ENCODE measurements at regions not wholly inside any gene's neighbourhood (a gene's known extent, or its start where the extent isn't known, plus 50 kb on each side); places are given as distances from the start of the nearest gene placed in this dataset.

GRCh38 chr1:61000327-61000726 is 82.0 kb upstream of the NFIA start:
- H3K4me3 ChIP-seq (ENCODE audit: low read depth, low read length, poor library complexity, severe bottlenecking), result no peak overlapping the region
- intact Hi-C loops (cut with micrococcal nuclease; ENCODE audit: unreplicated experiment), result no loop called here
- ChIA-PET POLR2A (interaction anchor here (0.5 kb wide), 1 partner anchor 125 kb away, joined by 5 read pairs; no protein-coding TSS in a partner anchor), CTCF (ENCODE audit: unreplicated experiment) (no interaction called here)
- H3K36me3 ChIP-seq (ENCODE audit: insufficient read depth, low read length), result no peaks in the 10 kb centered on the region
- no peak overlapping the region for H2AFZ ChIP-seq (ENCODE audit: low read length)
- TF ChIP-seq EZH2phosphoT487 (IDR thresholded peaks at IDR 0.05; ENCODE audit: borderline replicate concordance, low read depth, low read length), result no peak
- no TSS peak for BruUV-seq (replicated peaks)
- no peaks in the 10 kb centered on the region for H3K9me2 ChIP-seq (ENCODE audit: insufficient read depth, low read length)
- H3K4me2 ChIP-seq (ENCODE audit: low read length), result no peak overlapping the region
- no peaks in the 10 kb centered on the region for H3K79me2 ChIP-seq (ENCODE audit: insufficient read depth, low read depth, low read length)
- H3K4me1 ChIP-seq (ENCODE audit: insufficient read depth, low read length, poor library complexity, severe bottlenecking), result no peaks in the 10 kb centered on the region
- H3K27ac ChIP-seq (ENCODE audit: low read depth, low read length, poor library complexity, severe bottlenecking), result no peak overlapping the region
- H3K9me3 ChIP-seq (ENCODE audit: low read length), result no peaks in the 10 kb centered on the region
- no peak for DNase-seq (ENCODE audit: low spot score)
- H4K20me1 ChIP-seq (ENCODE audit: insufficient read depth, low read length), result no peaks in the 10 kb centered on the region

GRCh38 chr1:60998786-60999185 is 83.6 kb upstream of the NFIA start:
- H4K20me1 ChIP-seq (ENCODE audit: insufficient read depth, low read length), result no peaks in the 10 kb centered on the region
- no peaks in the 10 kb centered on the region for H3K9me3 ChIP-seq (ENCODE audit: low read length)
- DNase-seq (ENCODE audit: low spot score), result no peak
- BruUV-seq (replicated peaks), result no TSS peak
- H2AFZ ChIP-seq (ENCODE audit: low read length), result no peak overlapping the region
- POLR2A ChIA-PET, result interaction anchor here (0.5 kb wide), 1 partner anchor 762 kb away, joined by 3 read pairs; no protein-coding TSS in a partner anchor
- no peak for TF ChIP-seq EZH2phosphoT487 (IDR thresholded peaks at IDR 0.05; ENCODE audit: borderline replicate concordance, low read depth, low read length)
- TF ChIP-seq, protein P1, sequence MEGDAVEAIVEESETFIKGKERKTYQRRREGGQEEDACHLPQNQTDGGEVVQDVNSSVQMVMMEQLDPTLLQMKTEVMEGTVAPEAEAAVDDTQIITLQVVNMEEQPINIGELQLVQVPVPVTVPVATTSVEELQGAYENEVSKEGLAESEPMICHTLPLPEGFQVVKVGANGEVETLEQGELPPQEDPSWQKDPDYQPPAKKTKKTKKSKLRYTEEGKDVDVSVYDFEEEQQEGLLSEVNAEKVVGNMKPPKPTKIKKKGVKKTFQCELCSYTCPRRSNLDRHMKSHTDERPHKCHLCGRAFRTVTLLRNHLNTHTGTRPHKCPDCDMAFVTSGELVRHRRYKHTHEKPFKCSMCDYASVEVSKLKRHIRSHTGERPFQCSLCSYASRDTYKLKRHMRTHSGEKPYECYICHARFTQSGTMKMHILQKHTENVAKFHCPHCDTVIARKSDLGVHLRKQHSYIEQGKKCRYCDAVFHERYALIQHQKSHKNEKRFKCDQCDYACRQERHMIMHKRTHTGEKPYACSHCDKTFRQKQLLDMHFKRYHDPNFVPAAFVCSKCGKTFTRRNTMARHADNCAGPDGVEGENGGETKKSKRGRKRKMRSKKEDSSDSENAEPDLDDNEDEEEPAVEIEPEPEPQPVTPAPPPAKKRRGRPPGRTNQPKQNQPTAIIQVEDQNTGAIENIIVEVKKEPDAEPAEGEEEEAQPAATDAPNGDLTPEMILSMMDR (conservative IDR thresholded peaks at IDR 0.05; ENCODE audit: low read length), result no peak
- no peaks in the 10 kb centered on the region for H3K79me2 ChIP-seq (ENCODE audit: insufficient read depth, low read depth, low read length)
- CTCF ChIA-PET (ENCODE audit: unreplicated experiment), result no interaction called here
- H3K4me1 ChIP-seq (ENCODE audit: insufficient read depth, low read length, poor library complexity, severe bottlenecking), result no peaks in the 10 kb centered on the region
- H3K9me2 ChIP-seq (ENCODE audit: insufficient read depth, low read length), result no peaks in the 10 kb centered on the region
- no peak overlapping the region for H3K27ac ChIP-seq (ENCODE audit: low read depth, low read length, poor library complexity, severe bottlenecking)
- H3K36me3 ChIP-seq (ENCODE audit: insufficient read depth, low read length), result no peaks in the 10 kb centered on the region
- intact Hi-C loops (cut with micrococcal nuclease; ENCODE audit: unreplicated experiment), result no loop called here
- H3K4me2 ChIP-seq (ENCODE audit: low read length), result no peak overlapping the region
- H3K4me3 ChIP-seq (ENCODE audit: low read depth, low read length, poor library complexity, severe bottlenecking), result no peak overlapping the region

GRCh38 chr1:60994828-60995492 is 87.4 kb upstream of the NFIA start:
- ChIA-PET POLR2A (no interaction called here), CTCF (ENCODE audit: unreplicated experiment) (no interaction called here)
- Histone ChIP-seq H3K36me3 (ENCODE audit: insufficient read depth, low read length) (no peaks in the 10 kb centered on the region), H3K4me3 (ENCODE audit: low read depth, low read length, poor library complexity, severe bottlenecking) (no peak overlapping the region), H3K79me2 (ENCODE audit: insufficient read depth, low read depth, low read length) (no peaks in the 10 kb centered on the region), H2AFZ (ENCODE audit: low read length) (no peak overlapping the region), H4K20me1 (ENCODE audit: insufficient read depth, low read length) (no peaks in the 10 kb centered on the region), H3K4me1 (ENCODE audit: insufficient read depth, low read length, poor library complexity, severe bottlenecking) (no peaks in the 10 kb centered on the region), H3K4me2 (ENCODE audit: low read length) (no peak overlapping the region), H3K9me3 (ENCODE audit: low read length) (no peaks in the 10 kb centered on the region), H3K27ac (ENCODE audit: low read depth, low read length, poor library complexity, severe bottlenecking) (no peak overlapping the region), H3K9me2 (ENCODE audit: insufficient read depth, low read length) (no peaks in the 10 kb centered on the region)
- intact Hi-C loops (cut with micrococcal nuclease; ENCODE audit: unreplicated experiment), result no loop called here
- no peak for TF ChIP-seq EZH2phosphoT487 (IDR thresholded peaks at IDR 0.05; ENCODE audit: borderline replicate concordance, low read depth, low read length)
- TF ChIP-seq, protein P1 (conservative IDR thresholded peaks at IDR 0.05; ENCODE audit: low read length), result no peak
- DNase-seq (ENCODE audit: low spot score), result no peak
- BruUV-seq (replicated peaks), result no TSS peak

Data from OCI-LY7 (cell line).